ENCODE measurements at regions not wholly inside any gene's neighbourhood (a gene's known extent, or its start where the extent isn't known, plus 50 kb on each side); places are given as distances from the start of the nearest gene placed in this dataset.

GRCh38 chrX:42725196-42725595 lies 52.8 kb downstream of the PPP1R2C start:
- DNase-seq (ENCODE audit: low read depth), result no peak

- no peak for DNase-seq (ENCODE audit: low read depth)
Observed at GRCh38 chrX:42720209-42720608, 57.8 kb downstream of the PPP1R2C start.

GRCh38 chrX:42715701-42716262 lies 62.2 kb downstream of the PPP1R2C start:
- DNase-seq (ENCODE audit: low read depth), result no peak

DNA sequence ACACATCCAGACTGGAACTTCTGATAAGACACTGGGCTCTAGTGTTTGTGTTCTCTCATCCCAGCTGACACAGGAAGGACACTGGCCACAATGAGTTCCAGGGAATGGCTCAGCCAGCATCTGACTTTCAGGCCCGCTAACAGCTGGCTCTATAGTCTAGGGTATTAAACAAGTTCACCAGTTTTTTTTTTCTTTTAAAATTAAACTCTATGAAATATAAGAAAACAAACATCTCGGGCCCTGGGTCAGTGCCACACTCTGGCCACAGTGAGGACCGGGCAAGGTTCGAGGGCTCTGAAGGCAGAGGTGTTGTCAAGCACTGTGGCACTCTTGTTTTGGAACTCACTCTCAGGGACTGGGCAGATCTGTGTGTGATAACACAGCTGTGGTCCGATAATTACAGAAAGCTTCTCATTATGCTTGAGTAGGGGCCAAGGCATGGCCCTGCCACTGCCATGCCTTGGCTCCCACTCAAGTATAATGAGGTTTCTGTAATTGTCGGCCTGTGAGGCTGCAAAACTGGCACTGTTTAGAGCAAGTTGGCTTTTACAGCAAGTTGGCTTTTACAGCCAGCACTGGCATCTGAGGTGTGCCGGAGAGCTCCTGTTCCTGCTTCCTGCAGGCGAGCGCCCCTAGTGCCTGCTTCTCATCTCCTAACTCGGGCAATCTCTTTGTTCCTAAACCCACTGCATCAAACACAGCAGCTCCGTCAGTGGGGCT lies 62.8 kb downstream of the PPP1R2C start:
- peak; percentile 19 for DNase-seq (ENCODE audit: low read depth)

DNA sequence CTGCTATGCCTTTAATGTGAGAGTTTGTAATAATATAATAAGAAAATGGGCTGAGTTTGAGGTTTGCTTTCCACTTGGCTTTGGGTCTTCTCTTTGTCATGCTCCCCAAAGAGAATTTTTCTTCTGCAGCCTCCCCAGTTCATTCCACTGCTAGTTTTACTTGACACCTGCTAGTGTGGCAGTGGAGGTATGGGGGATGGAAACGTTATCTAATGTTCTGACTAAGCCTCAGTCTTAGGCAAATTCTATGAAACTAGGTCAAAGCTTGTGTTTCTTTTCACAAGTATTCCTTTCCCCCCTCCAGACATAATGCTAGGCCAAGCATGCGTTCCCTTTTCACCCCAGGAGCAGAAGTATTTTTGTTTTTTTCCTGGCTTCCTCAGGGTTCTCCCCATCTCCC lies 67.5 kb downstream of the PPP1R2C start:
- no peak for DNase-seq (ENCODE audit: low read depth)

GRCh38 chrX:42708222-42708621 lies 69.7 kb downstream of the PPP1R2C start:
- DNase-seq (ENCODE audit: low read depth), result no peak

- DNase-seq (ENCODE audit: low read depth), result no peak
Observed at GRCh38 chrX:42707742-42708141, 70.2 kb downstream of the PPP1R2C start.

DNA sequence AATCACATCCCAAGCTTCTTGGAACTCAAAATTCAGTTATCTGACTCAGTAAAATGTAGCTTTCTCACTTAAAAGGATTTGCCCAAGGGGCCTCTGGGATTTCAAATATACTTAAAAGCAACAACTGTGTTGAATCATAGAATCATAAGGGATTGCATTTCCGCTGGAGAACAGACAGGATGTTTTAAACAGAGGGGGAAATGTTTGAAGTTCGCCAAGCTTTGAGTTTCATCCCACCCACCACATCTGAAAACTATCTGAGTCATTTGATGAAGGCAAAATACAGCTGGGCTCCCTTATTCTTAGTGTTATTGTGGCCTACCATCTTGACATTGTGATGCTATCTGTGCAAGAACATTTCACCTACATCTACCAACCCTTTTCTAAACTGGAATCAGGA lies 73.5 kb downstream of the PPP1R2C start:
- no peak for DNase-seq (ENCODE audit: low read depth)

DNA sequence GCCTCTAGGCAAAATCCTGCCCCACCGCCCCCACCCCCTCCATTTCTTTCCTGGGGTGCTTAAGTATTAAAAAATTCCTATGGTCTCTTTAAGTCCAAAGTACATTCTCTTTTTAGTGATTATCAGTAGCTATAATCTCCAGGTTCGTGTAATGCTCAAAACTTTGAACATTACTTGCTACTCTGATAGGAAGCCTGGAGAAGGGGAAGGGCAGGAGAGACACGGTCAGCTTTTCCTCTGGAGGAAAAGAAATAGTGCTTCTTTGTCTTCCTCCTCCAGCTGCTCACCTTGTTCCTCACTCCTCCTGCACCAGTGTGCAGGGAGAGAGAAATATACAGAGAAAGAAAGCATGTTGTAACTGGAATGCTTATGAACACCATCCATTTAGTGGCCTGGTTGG lies 80.4 kb downstream of the PPP1R2C start:
- no peak for DNase-seq (ENCODE audit: low read depth)

GRCh38 chrX:42696536-42697124 lies 81.3 kb downstream of the PPP1R2C start:
- DNase-seq (ENCODE audit: low read depth), result no peak

- DNase-seq (ENCODE audit: low read depth), result no peak
Observed at GRCh38 chrX:42695800-42696358, 82.1 kb downstream of the PPP1R2C start.

DNA sequence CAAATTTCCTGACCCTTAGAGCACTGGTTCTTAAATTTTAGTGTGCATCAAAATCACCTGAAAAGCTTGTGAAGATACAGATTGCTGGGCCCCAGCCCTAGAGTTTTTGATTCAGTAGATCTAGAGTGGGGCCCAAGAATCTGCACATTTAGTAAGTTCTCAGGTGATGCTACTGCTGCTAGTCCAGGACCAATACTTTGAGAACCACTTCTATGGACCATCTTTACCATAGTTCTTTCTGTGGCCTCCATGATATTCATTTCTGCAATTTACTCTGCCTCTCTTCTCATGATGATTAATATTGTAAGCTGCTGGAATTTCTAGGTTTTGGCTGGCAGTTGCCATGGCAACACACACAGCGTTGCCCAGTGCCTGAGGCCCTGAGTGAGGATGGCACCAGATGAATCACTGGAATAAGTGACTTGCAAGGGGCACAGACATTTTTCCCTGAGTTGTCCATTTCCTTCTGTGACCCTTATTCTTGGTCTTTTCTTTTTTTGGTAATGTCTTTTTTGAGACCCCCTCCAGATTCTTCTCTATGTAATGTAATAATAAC lies 83.6 kb downstream of the PPP1R2C start:
- DNase-seq (ENCODE audit: low read depth), result no peak

GRCh38 chrX:42691196-42691595 lies 86.8 kb downstream of the PPP1R2C start:
- no peak for DNase-seq (ENCODE audit: low read depth)

GRCh38 chrX:42686706-42687105 lies 91.3 kb downstream of the PPP1R2C start:
- DNase-seq (ENCODE audit: low read depth), result no peak

DNA sequence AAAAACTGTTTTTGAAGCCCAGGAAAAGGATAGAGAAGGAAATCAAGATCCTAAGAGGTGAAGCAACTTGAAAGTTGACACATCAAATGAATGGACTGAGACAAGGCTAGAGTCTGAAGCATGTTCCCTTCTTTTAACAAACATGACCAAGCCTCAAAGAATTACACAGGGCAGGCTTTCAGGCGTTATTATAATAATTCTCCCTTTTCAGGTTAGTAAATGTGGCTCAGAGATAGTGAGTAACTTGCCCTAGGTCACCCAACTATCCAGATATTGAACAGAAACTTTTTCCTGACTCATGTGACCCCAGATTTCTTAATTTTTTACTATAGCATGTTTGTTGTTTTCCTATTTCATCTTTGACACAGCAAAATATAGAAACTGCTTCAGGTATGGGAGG lies 91.7 kb downstream of the PPP1R2C start:
- no peak for DNase-seq (ENCODE audit: low read depth)

- DNase-seq (ENCODE audit: low read depth), result no peak
Observed at GRCh38 chrX:42684065-42684464, 93.9 kb downstream of the PPP1R2C start.

DNA sequence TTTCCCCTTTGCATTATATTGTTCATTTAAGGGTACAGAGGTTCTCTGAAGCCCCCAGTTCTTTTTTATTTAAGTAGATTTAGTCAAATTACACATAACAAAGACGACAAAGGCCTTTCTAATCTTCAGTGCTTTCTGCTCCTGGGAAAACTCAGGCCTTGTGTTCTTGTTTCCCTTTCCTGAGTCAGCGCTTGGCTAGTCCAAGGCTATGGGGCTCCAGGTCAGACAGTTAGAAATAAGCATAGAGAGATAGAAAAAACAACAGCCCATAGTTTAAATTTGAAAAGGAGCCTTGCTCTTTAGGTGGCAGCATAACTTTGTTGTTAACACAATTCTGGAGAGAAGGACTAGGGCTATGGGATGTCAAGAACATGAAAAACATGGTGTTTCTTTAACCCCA lies 97.3 kb downstream of the PPP1R2C start:
- DNase-seq (ENCODE audit: low read depth), result no peak

- DNase-seq (ENCODE audit: low read depth), result no peak
Observed at GRCh38 chrX:42678133-42678532, 99.8 kb downstream of the PPP1R2C start.

- DNase-seq (ENCODE audit: low read depth), result no peak
Observed at GRCh38 chrX:42673301-42673810, 104.6 kb downstream of the PPP1R2C start.

- no peak for DNase-seq (ENCODE audit: low read depth)
Observed at GRCh38 chrX:42664680-42665079, 113.3 kb downstream of the PPP1R2C start.

GRCh38 chrX:42628471-42628870 lies 149.5 kb downstream of the PPP1R2C start:
- no peak for DNase-seq (ENCODE audit: low read depth)

- DNase-seq (ENCODE audit: low read depth), result no peak
Observed at GRCh38 chrX:42627891-42628290, 150.1 kb downstream of the PPP1R2C start.

GRCh38 chrX:42624524-42624923 lies 153.4 kb downstream of the PPP1R2C start:
- DNase-seq (ENCODE audit: low read depth), result no peak
